ENCODE measurements at regions not wholly inside any gene's neighbourhood (a gene's known extent, or its start where the extent isn't known, plus 50 kb on each side); places are given as distances from the start of the nearest gene placed in this dataset.
"Not testable (repeated sequence)": the region's sequence is repeated elsewhere in the genome, so short reads cannot be mapped to it uniquely, and the experiment has no call there.

DNA sequence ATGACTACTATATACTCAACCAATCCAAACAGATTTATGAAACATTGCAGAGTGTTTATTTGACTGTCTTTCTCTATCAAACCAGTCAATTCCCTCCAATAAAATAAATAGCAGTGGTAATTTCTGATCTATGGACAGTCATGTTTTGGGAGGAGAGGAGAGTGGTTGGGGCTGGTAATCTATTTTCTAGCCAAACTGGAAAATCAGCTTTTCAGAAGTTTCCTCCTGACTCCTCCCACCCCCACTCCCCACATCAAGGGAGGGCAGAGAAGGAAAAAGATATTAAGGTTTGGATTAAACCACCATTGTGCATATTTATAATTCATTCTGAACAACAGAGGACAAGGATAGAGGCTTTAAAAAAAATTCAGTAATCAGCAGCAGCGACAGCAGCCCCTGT lies 69.4 kb upstream of the SOX13 start:
- no peak overlapping the region for H3K4me3 ChIP-seq (replicated peaks in 1 of 2; ENCODE audit: low read depth in 2 of 2, low read length in 2 of 2)
- DNase-seq (ENCODE audit: low read depth in 2 of 2) = no peak
- no peak for TF ChIP-seq CTCF (IDR thresholded peaks at IDR 0.05; ENCODE audit: low read depth, low read length)

DNA sequence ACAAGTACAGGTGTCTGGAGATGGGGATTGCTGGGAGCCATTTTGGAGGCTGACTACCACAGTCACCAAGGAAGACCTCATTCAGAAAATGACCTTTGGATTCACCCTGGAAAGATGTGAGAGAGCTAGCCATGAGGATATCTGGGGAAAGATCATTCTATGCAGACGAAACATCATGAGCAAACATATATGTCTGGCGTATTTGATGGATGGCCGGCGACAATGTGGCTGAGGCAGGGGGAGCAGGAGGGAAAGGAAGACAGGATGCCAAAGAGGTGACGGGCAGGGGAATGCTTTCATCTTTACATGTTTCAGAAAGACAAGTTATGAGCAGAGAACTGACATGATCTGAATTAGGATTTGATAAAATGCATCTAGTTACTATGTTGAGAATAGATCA lies 61.5 kb upstream of the SOX13 start:
- no peak for DNase-seq (ENCODE audit: low read depth in 2 of 2)
- no peak overlapping the region for H3K4me3 ChIP-seq (replicated peaks in 1 of 2; ENCODE audit: low read depth in 2 of 2, low read length in 2 of 2)
- TF ChIP-seq CTCF (IDR thresholded peaks at IDR 0.05; ENCODE audit: low read depth, low read length) = no peak

DNA sequence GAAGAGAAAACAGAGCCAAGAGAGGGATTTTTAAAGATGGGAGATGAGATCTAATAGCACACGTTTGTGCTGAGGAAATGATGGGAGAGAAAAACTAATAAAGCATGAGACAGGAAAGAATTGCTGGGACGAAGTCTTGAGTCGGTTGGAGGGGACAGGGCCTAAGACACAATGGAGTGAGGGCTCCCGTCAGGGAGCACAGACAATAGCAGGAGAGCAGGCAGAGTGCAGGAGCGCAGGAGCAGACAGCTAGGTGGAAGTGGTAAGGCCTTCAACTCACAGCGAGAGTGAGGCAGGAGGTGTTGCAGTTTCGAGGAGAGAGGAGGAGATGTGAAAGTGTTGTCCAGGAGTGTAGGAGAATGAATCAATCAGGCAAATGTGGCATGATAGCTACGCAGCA lies 59.9 kb upstream of the SOX13 start:
- no peak overlapping the region for H3K4me3 ChIP-seq (replicated peaks in 1 of 2; ENCODE audit: low read depth in 2 of 2, low read length in 2 of 2)
- no peak for DNase-seq (ENCODE audit: low read depth in 2 of 2)
- TF ChIP-seq CTCF (IDR thresholded peaks at IDR 0.05; ENCODE audit: low read depth, low read length) = no peak

DNA sequence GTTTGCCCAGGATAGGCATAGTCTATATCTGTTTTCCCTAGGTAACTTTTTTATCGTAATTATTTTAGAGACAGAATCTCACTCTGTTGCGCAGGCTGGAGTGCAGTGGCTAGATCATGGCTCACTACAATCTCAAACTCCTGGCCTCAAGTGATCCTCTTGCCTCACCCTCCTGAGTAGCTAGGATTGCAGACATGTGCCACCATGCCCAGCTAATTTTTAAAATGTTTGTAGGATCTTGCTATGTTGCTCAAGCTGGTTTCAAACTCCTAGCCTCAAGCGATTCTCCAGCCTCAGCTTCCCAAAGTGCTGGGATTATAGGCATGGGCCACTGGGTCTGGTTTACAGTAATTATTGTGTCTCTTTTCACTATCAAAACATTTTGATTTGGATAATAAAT lies 58.6 kb upstream of the SOX13 start:
- TF ChIP-seq CTCF (IDR thresholded peaks at IDR 0.05; ENCODE audit: low read depth, low read length) = no peak
- no peak overlapping the region for H3K4me3 ChIP-seq (replicated peaks in 1 of 2; ENCODE audit: low read depth in 2 of 2, low read length in 2 of 2)
- DNase-seq (ENCODE audit: low read depth in 2 of 2) = no peak

DNA sequence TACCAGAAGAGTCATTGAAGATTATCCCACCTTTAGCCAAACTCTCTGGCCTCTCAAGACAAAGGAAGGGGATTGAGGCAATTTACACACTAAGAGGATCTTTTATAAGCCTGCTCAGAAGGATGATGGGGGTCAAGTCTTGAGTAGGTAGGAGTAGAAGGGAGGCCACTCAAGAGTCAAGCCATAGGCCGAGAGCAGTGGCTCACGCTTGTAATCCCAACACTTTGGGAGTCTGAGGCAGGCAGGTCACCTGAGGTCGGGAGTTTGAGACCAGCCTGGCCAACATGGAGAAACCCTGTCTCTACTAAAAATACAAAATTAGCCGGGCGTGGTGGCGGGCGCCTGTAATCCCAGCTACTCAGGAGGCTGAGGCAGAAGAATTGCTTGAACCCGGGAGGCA lies 58.0 kb upstream of the SOX13 start:
- H3K4me3 ChIP-seq (replicated peaks in 1 of 2; ENCODE audit: low read depth in 2 of 2, low read length in 2 of 2) = not testable (repeated sequence)

GRCh38 chr1:204017032-204017431 lies 55.9 kb upstream of the SOX13 start:
- no peak for TF ChIP-seq CTCF (IDR thresholded peaks at IDR 0.05; ENCODE audit: low read depth, low read length)
- no peak overlapping the region for H3K4me3 ChIP-seq (replicated peaks in 1 of 2; ENCODE audit: low read depth in 2 of 2, low read length in 2 of 2)
- no peak for DNase-seq (ENCODE audit: low read depth in 2 of 2)

More for the DNA sequence above, 58.0 kb upstream of the SOX13 start:
- DNase-seq (ENCODE audit: low read depth in 2 of 2) = not testable (repeated sequence)

DNA sequence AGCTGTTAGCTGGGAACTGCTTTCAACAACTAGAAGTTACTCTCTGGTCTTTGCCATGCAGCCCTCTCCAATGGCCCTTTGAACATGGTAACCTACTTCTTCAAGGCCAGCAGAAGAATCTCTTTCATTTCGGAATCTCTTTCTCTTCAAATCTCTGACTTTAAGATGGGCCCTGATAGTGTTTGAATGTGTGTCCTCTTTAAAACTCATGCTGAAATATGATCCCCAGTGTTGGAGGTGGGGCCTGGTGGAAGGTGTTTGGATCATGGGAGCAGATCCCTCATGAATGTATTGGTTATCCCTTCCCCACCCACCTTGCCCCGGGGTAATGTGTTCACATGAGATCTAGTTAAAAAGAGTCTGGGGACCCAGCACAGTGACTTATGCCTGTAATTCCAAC lies 54.5 kb upstream of the SOX13 start:
- H3K4me3 ChIP-seq (replicated peaks in 1 of 2; ENCODE audit: low read depth in 2 of 2, low read length in 2 of 2) = no peak overlapping the region
- no peak for TF ChIP-seq CTCF (IDR thresholded peaks at IDR 0.05; ENCODE audit: low read depth, low read length)
- no peak for DNase-seq (ENCODE audit: low read depth in 2 of 2)

Data from cardiac fibroblast (primary cell).